Left lung (tissue), 4 donors: ENCODE measurements at regions not wholly inside any gene's neighbourhood (a gene's known extent, or its start where the extent isn't known, plus 50 kb on each side); places are given as distances from the start of the nearest gene placed in this dataset.

Source experiments
- ATAC-seq: fragments of 200-7000 bp; cut with Tn5 transposase; one replicate; pipeline ENCODE4 v1.9.1; 2020; ENCODE audit warnings: moderate library complexity
- DNase-seq, 4 donors: peaks; one replicate each; pipeline ENCODE4 v3.0.0-alpha.2; 2013 to 2020
- H3K27ac ChIP-seq, 2 donors: fragments of 200-600 bp; sonication (generic) in 1 of 2; one replicate each; pipeline versions ENCODE4 v1.5.0 to v1.8.0; 2020 to 2021
- H3K27me3 ChIP-seq, 2 donors: fragments of 200-600 bp; sonication (generic) in 1 of 2; one replicate each; pipeline versions ENCODE4 v1.5.0 to v1.8.0; 2020 to 2021
- H3K36me3 ChIP-seq, 2 donors: fragments of 200-600 bp; sonication (generic) in 1 of 2; one replicate each; pipeline versions ENCODE4 v1.5.0 to v1.8.0; 2020 to 2021
- H3K4me1 ChIP-seq, 2 donors: fragments of 200-600 bp; one replicate each; pipeline ENCODE4 v1.8.0; 2021
- H3K4me3 ChIP-seq, 2 donors: fragments of 200-600 bp; sonication (generic) in 1 of 2; one replicate each; pipeline versions ENCODE4 v1.5.0 to v1.8.0; 2020 to 2021; ENCODE audit warnings: mild to moderate bottlenecking in 1 of 2
- H3K9me3 ChIP-seq, 2 donors: fragments of 200-600 bp; sonication (generic) in 1 of 2; one replicate each; pipeline versions ENCODE4 v1.5.0 to v1.8.0; 2020 to 2021
- CTCF ChIP-seq, 2 donors: fragments of 200-600 bp; sonication (generic) in 1 of 2; IDR thresholded peaks; one replicate each; pipeline versions ENCODE4 v1.5.0 to v1.8.0; 2021; ENCODE audit warnings: antibody characterized with exemption in 2 of 2
- intact Hi-C, 2 donors: fragments of 100-400 bp; cut with DNase I; formaldehyde crosslinking; loops; one replicate each; pipeline versions ENCODE4 v1.11.2 to v1.14.2; 2022
- donor health status: DM: no; HTN: yes; CAD: no.
- donor health status: DM: no; HTN: no; CAD: no.

- peaks cover 0 to 31% of the 10 kb centered on the region in 2 donors for H3K9me3 ChIP-seq
- no peaks in the 10 kb centered on the region for H3K36me3 ChIP-seq
- ATAC-seq (no peak), DNase-seq (no peak)
- no peak overlapping the region for H3K4me3 ChIP-seq
- no peak overlapping the region for H3K27ac ChIP-seq
- H3K27me3 ChIP-seq, result peaks cover 0 to 28% of the 10 kb centered on the region in 2 donors
- peaks cover 0 to 12% of the 10 kb centered on the region in 2 donors for H3K4me1 ChIP-seq
- TF ChIP-seq CTCF (IDR thresholded peaks at IDR 0.05), result no peak
- intact Hi-C loops, result no loop called here
These were observed 65.8 kb upstream of the SEPTIN5 start for GRCh38 chr22:19648419-19648929.

GRCh38 chr22:19652316-19652715 lies 62.0 kb upstream of the SEPTIN5 start:
- Histone ChIP-seq H3K9me3 (peaks cover 0 to 27% of the 10 kb centered on the region in 2 donors), H3K4me3 (no peak overlapping the region), H3K27ac (no peak overlapping the region), H3K36me3 (no peaks in the 10 kb centered on the region), H3K4me1 (no peaks in the 10 kb centered on the region), H3K27me3 (peaks cover 0 to 4% of the 10 kb centered on the region in 2 donors)
- no peak for DNase-seq
- no peak for ATAC-seq
- intact Hi-C loops, result no loop called here
- no peak for TF ChIP-seq CTCF (IDR thresholded peaks at IDR 0.05)

- H3K4me3 ChIP-seq, result no peak overlapping the region
- H3K27me3 ChIP-seq, result peaks cover 0 to 2% of the 10 kb centered on the region in 2 donors
- peak in 1 of 4 donors; percentile 61 for DNase-seq
- no peaks in the 10 kb centered on the region for H3K36me3 ChIP-seq
- no peak for ATAC-seq
- no peaks in the 10 kb centered on the region for H3K4me1 ChIP-seq
- no peak overlapping the region for H3K27ac ChIP-seq
- peaks cover 0 to 6% of the 10 kb centered on the region in 2 donors for H3K9me3 ChIP-seq
- intact Hi-C loops, result no loop called here
- TF ChIP-seq CTCF (IDR thresholded peaks at IDR 0.05), result no peak
These were observed 59.8 kb upstream of the SEPTIN5 start for GRCh38 chr22:19654338-19654987.

- Histone ChIP-seq H3K4me1 (no peaks in the 10 kb centered on the region), H3K9me3 (no peaks in the 10 kb centered on the region), H3K4me3 (no peak overlapping the region), H3K36me3 (no peaks in the 10 kb centered on the region), H3K27ac (no peak overlapping the region), H3K27me3 (no peaks in the 10 kb centered on the region)
- intact Hi-C loops, result no loop called here
- no peak for ATAC-seq
- no peak for TF ChIP-seq CTCF (IDR thresholded peaks at IDR 0.05)
- no peak for DNase-seq
These were observed 58.9 kb upstream of the SEPTIN5 start for GRCh38 chr22:19655399-19655798.

GRCh38 chr22:19656541-19657251 lies 57.6 kb upstream of the SEPTIN5 start:
- no peaks in the 10 kb centered on the region for H3K9me3 ChIP-seq
- DNase-seq, result no peak
- no peak for ATAC-seq
- no peak overlapping the region for H3K27ac ChIP-seq
- H3K4me1 ChIP-seq, result no peaks in the 10 kb centered on the region
- no peak overlapping the region for H3K4me3 ChIP-seq
- no peaks in the 10 kb centered on the region for H3K36me3 ChIP-seq
- no peak for TF ChIP-seq CTCF (IDR thresholded peaks at IDR 0.05)
- H3K27me3 ChIP-seq, result no peaks in the 10 kb centered on the region
- intact Hi-C loops, result no loop called here
